Parathyroid adenoma (tissue), 2 donors: ENCODE measurements at regions not wholly inside any gene's neighbourhood (a gene's known extent, or its start where the extent isn't known, plus 50 kb on each side); places are given as distances from the start of the nearest gene placed in this dataset.

Experiments used
- H2AFZ ChIP-seq: fragments of 300-600 bp; sonication (generic); one replicate; pipeline ENCODE4 v1.7.0; 2017; ENCODE audit warnings: antibody characterized with exemption, mild to moderate bottlenecking
- H3K27ac ChIP-seq: fragments of 300-600 bp; sonication (generic); one replicate; pipeline ENCODE4 v1.7.0; 2017
- H3K27me3 ChIP-seq: fragments of 300-600 bp; sonication (generic); one replicate; pipeline ENCODE4 v1.7.0; 2017; ENCODE audit warnings: low read length; ENCODE audit not compliant: control insufficient read depth, insufficient read depth
- H3K36me3 ChIP-seq: fragments of 300-600 bp; sonication (generic); one replicate; pipeline ENCODE4 v1.7.0; 2017; ENCODE audit warnings: low read length; ENCODE audit not compliant: control insufficient read depth, insufficient read depth
- H3K4me1 ChIP-seq: fragments of 300-600 bp; sonication (generic); one replicate; pipeline ENCODE4 v1.7.0; 2017; ENCODE audit warnings: control low read depth
- H3K4me2 ChIP-seq: fragments of 300-600 bp; sonication (generic); one replicate; pipeline ENCODE4 v1.7.0; 2017; ENCODE audit warnings: low read length
- H3K4me3 ChIP-seq: fragments of 300-600 bp; sonication (generic); one replicate; pipeline ENCODE4 v1.7.0; 2017; ENCODE audit warnings: low read depth, low read length
- H3K79me2 ChIP-seq: fragments of 300-600 bp; sonication (generic); one replicate; pipeline ENCODE4 v1.7.0; 2017; ENCODE audit warnings: control low read depth
- H3K9ac ChIP-seq: fragments of 300-600 bp; sonication (generic); one replicate; pipeline ENCODE4 v1.7.0; 2017; ENCODE audit warnings: mild to moderate bottlenecking
- H3K9me3 ChIP-seq: fragments of 300-600 bp; sonication (generic); one replicate; pipeline ENCODE4 v1.7.0; 2017; ENCODE audit warnings: low read length; ENCODE audit not compliant: control insufficient read depth
- TF ChIP-seq, protein P1 (sequence below): fragments of 300-600 bp; sonication (generic); IDR thresholded peaks from one replicate; pipeline ENCODE4 v1.7.0; 2017; ENCODE audit warnings: antibody characterized with exemption, mild to moderate bottlenecking
- donor health status: primary hyperparathyroidism.

GRCh38 chr1:163768576-163768975 lies 446.8 kb downstream of the NUF2 start:
- H3K4me3 ChIP-seq, result no peak overlapping the region
- no peak overlapping the region for H3K27ac ChIP-seq
- H3K9me3 ChIP-seq, result no peaks in the 10 kb centered on the region
- H3K79me2 ChIP-seq, result no peaks in the 10 kb centered on the region
- no peak overlapping the region for H2AFZ ChIP-seq
- no peaks in the 10 kb centered on the region for H3K27me3 ChIP-seq
- H3K4me1 ChIP-seq, result peaks cover 5% of the 10 kb centered on the region
- no peak overlapping the region for H3K4me2 ChIP-seq
- no peak overlapping the region for H3K9ac ChIP-seq
- H3K36me3 ChIP-seq, result no peaks in the 10 kb centered on the region
- TF ChIP-seq, protein P1, sequence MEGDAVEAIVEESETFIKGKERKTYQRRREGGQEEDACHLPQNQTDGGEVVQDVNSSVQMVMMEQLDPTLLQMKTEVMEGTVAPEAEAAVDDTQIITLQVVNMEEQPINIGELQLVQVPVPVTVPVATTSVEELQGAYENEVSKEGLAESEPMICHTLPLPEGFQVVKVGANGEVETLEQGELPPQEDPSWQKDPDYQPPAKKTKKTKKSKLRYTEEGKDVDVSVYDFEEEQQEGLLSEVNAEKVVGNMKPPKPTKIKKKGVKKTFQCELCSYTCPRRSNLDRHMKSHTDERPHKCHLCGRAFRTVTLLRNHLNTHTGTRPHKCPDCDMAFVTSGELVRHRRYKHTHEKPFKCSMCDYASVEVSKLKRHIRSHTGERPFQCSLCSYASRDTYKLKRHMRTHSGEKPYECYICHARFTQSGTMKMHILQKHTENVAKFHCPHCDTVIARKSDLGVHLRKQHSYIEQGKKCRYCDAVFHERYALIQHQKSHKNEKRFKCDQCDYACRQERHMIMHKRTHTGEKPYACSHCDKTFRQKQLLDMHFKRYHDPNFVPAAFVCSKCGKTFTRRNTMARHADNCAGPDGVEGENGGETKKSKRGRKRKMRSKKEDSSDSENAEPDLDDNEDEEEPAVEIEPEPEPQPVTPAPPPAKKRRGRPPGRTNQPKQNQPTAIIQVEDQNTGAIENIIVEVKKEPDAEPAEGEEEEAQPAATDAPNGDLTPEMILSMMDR, result no peak

GRCh38 chr1:163770265-163770664 lies 448.5 kb downstream of the NUF2 start:
- H2AFZ ChIP-seq, result no peak overlapping the region
- H3K27me3 ChIP-seq, result no peaks in the 10 kb centered on the region
- H3K36me3 ChIP-seq, result no peaks in the 10 kb centered on the region
- no peak overlapping the region for H3K27ac ChIP-seq
- H3K4me1 ChIP-seq, result peaks cover 5% of the 10 kb centered on the region
- no peak overlapping the region for H3K4me2 ChIP-seq
- H3K4me3 ChIP-seq, result no peak overlapping the region
- no peak overlapping the region for H3K9ac ChIP-seq
- H3K9me3 ChIP-seq, result no peaks in the 10 kb centered on the region
- TF ChIP-seq, protein P1, result no peak
- H3K79me2 ChIP-seq, result no peaks in the 10 kb centered on the region

DNA sequence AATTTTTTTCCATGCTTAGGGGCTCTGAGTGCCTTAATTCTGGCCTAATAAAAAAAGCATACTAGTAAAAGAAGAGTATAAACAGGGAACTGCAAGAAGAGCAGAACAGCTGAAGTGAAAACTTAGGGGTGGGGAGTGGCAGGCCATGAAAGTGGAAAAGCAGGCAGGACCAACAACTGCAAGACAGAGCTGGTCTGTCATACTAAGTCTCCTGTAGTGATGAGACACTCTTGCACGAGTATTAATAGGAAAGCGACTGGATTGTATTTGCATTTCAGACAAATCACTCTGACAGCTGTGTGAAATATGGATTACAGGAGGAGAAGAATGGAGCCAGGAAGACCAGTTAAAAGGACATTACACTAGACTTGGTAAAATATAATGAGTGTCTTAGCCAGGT lies 449.9 kb downstream of the NUF2 start:
- H3K36me3 ChIP-seq, result no peaks in the 10 kb centered on the region
- H3K4me3 ChIP-seq, result no peak overlapping the region
- no peak overlapping the region for H2AFZ ChIP-seq
- TF ChIP-seq, protein P1, result no peak
- H3K27me3 ChIP-seq, result no peaks in the 10 kb centered on the region
- H3K9me3 ChIP-seq, result no peaks in the 10 kb centered on the region
- H3K27ac ChIP-seq, result no peak overlapping the region
- peaks cover 4% of the 10 kb centered on the region for H3K4me1 ChIP-seq
- no peak overlapping the region for H3K9ac ChIP-seq
- no peak overlapping the region for H3K4me2 ChIP-seq
- no peaks in the 10 kb centered on the region for H3K79me2 ChIP-seq

GRCh38 chr1:163772246-163772645 lies 450.5 kb downstream of the NUF2 start:
- Histone ChIP-seq H3K4me2 (no peak overlapping the region), H3K79me2 (no peaks in the 10 kb centered on the region), H3K9me3 (no peaks in the 10 kb centered on the region), H3K4me1 (peaks cover under 1% of the 10 kb centered on the region), H3K36me3 (no peaks in the 10 kb centered on the region), H3K4me3 (no peak overlapping the region), H3K27ac (no peak overlapping the region), H3K9ac (no peak overlapping the region), H2AFZ (no peak overlapping the region), H3K27me3 (no peaks in the 10 kb centered on the region)
- TF ChIP-seq, protein P1, result no peak

DNA sequence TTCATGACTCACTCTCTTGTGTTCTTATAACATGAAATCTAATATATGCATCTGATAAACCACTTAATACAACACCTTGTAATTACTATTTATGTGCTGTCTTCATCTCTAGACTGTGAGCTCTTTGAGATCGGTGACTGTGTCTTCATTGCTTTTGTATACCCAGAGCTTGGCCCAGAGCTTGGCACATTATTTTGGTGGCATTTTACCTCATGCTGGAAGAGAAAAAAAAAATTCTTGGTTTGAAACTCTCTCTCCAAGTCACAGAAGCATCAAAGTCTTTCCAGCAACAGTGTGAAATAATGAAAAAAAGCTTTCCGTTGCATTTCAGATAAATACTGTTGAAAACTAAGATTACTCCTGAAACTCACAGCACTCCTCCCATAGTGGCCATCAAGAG lies 451.6 kb downstream of the NUF2 start:
- Histone ChIP-seq H3K27me3 (no peaks in the 10 kb centered on the region), H3K9me3 (no peaks in the 10 kb centered on the region), H3K4me3 (no peak overlapping the region), H3K79me2 (no peaks in the 10 kb centered on the region), H3K4me1 (no peaks in the 10 kb centered on the region), H2AFZ (no peak overlapping the region), H3K36me3 (no peaks in the 10 kb centered on the region), H3K9ac (no peak overlapping the region), H3K27ac (no peak overlapping the region), H3K4me2 (no peak overlapping the region)
- TF ChIP-seq, protein P1, result no peak
